Mucosa of rectum (tissue), 2 donors: ENCODE measurements at regions not wholly inside any gene's neighbourhood (a gene's known extent, or its start where the extent isn't known, plus 50 kb on each side); places are given as distances from the start of the nearest gene placed in this dataset.

Source experiments
- H3K27ac ChIP-seq, 2 donors: one replicate each; pipeline ENCODE4 v1.7.0; 2013; ENCODE audit warnings: inconsistent platforms in 2 of 2, low read depth in 2 of 2, low read length in 2 of 2
- H3K27me3 ChIP-seq, 2 donors: one replicate each; pipeline ENCODE4 v1.7.0; 2013; ENCODE audit warnings: low read length in 2 of 2; ENCODE audit not compliant: control insufficient read depth in 2 of 2, insufficient read depth in 2 of 2
- H3K36me3 ChIP-seq, 2 donors: one replicate each; pipeline ENCODE4 v1.7.0; 2013; ENCODE audit warnings: low read length in 2 of 2; ENCODE audit not compliant: control insufficient read depth in 2 of 2, insufficient read depth in 2 of 2
- H3K4me1 ChIP-seq, 2 donors: one replicate each; pipeline ENCODE4 v1.7.0; 2013; ENCODE audit warnings: low read length in 2 of 2, mild to moderate bottlenecking in 1 of 2; ENCODE audit not compliant: control insufficient read depth in 2 of 2, insufficient read depth in 2 of 2
- H3K4me3 ChIP-seq, 2 donors: one replicate each; pipeline ENCODE4 v1.7.0; 2013; ENCODE audit warnings: low read length in 2 of 2
- H3K9ac ChIP-seq, 2 donors: one replicate each; pipeline ENCODE4 v1.7.0; 2013; ENCODE audit warnings: low read length in 2 of 2, low read depth in 1 of 2, mild to moderate bottlenecking in 1 of 2
- H3K9me3 ChIP-seq, 2 donors: one replicate each; pipeline ENCODE4 v1.7.0; 2013; ENCODE audit warnings: low read length in 2 of 2; ENCODE audit not compliant: control insufficient read depth in 2 of 2
- donor health status: healthy.
- donor health status: Normal muscosa, but diverticular disease.

DNA sequence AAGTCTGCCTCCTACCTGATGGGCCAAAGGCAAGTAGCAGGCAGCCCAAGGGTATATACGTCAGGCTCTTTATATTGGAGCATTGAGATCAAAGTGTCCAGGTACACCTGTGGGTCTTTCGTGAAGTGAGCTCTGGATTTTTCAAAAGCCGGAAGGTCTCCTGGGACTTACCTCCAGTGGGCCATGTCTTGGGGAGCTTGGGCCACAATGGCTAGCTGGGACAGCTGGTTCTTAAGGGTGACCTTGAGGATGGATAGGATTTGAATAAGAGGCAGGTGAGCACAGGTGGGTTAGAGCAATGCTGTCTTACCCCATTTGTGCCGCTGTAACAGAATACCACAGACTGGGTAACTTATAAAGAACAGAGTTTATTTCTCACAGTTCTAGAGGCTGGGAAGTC is 153.4 kb downstream of the CDC5L start:
- Histone ChIP-seq H3K27me3 (no peaks in the 10 kb centered on the region), H3K9me3 (no peaks in the 10 kb centered on the region), H3K4me1 (no peaks in the 10 kb centered on the region), H3K27ac (no peak overlapping the region), H3K36me3 (no peaks in the 10 kb centered on the region), H3K9ac (no peak overlapping the region), H3K4me3 (no peak overlapping the region)

DNA sequence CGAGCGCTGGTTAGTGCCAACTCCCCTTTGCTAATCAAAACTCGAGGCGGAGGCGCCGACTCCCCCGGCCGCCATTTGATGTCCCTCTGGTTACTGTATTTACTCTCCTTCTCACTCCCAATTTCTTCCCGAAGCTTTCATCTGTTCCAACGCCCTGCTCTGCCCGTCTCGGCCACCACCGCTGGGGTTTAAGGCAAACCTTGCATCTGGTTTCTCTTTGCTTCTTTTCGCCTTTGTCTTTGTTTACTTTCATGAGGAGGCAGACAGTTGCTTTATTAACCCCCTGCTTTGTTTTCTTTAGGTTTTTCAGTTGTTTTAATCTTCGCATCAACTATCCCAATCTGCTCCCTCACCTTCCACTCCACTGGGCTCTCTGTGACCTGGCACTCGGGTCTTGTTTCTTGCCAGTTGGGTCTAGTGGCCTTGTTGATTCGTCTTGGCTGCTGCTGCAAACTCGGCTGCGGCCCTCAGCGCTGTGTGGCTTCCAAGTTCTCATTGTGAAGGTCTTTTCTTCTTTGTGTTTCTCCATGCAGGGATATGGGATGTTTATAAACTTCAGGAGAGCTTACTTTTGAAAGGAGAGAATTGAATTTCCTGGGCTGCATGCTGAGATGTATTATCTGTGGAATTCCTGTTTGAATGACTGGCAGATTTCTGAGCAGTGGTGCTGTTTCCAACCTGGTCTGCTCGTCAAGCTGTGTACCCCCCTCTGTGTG is 155.1 kb downstream of the CDC5L start:
- no peaks in the 10 kb centered on the region for H3K4me1 ChIP-seq
- no peak overlapping the region for H3K4me3 ChIP-seq
- no peaks in the 10 kb centered on the region for H3K27me3 ChIP-seq
- H3K27ac ChIP-seq: no peak overlapping the region
- H3K36me3 ChIP-seq: no peaks in the 10 kb centered on the region
- H3K9me3 ChIP-seq: no peaks in the 10 kb centered on the region
- no peak overlapping the region for H3K9ac ChIP-seq

DNA sequence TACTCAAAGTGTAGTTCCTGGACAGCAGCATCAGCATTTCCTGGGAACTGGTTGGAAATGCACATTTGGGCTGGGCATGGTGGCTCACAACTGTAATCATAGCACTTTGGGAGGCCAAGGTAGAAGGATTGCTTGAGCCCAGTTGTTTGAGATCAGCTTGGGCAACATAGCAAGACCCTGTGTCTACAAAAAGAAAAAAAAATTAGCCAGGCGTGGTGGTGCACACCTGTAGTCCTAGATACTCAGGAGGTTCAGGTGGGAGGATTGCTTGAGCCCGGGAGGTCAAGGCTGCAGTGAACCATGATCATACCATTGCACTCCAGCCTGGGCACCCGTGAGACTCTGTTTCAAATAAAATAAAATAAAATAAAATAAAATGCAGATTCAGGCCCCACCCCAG is 156.2 kb downstream of the CDC5L start:
- no peak overlapping the region for H3K9ac ChIP-seq
- H3K27me3 ChIP-seq: no peaks in the 10 kb centered on the region
- H3K4me1 ChIP-seq: no peaks in the 10 kb centered on the region
- no peak overlapping the region for H3K27ac ChIP-seq
- no peaks in the 10 kb centered on the region for H3K36me3 ChIP-seq
- no peak overlapping the region for H3K4me3 ChIP-seq
- H3K9me3 ChIP-seq: no peaks in the 10 kb centered on the region

DNA sequence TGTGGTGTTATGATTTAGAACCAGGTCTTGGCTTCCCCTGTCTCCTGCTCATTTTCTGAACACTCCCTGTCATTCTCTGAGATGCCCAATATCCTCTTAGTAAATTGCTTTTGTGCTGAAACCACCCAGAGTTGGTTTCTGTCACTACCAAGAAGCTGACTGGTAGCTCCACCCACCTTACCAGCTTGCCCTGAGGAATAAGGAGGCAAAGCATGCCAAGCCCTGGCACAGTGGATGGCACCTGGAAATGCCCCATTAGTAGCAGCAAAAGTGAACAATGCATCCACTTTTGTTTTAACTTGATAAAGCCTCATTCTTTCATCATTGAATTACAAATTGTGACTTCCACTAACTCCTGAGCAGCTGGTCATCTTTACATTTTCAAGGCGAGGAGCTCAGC is 157.7 kb downstream of the CDC5L start:
- Histone ChIP-seq H3K4me3 (no peak overlapping the region), H3K9me3 (no peaks in the 10 kb centered on the region), H3K4me1 (no peaks in the 10 kb centered on the region), H3K9ac (no peak overlapping the region), H3K36me3 (no peaks in the 10 kb centered on the region), H3K27ac (no peak overlapping the region), H3K27me3 (no peaks in the 10 kb centered on the region)

DNA sequence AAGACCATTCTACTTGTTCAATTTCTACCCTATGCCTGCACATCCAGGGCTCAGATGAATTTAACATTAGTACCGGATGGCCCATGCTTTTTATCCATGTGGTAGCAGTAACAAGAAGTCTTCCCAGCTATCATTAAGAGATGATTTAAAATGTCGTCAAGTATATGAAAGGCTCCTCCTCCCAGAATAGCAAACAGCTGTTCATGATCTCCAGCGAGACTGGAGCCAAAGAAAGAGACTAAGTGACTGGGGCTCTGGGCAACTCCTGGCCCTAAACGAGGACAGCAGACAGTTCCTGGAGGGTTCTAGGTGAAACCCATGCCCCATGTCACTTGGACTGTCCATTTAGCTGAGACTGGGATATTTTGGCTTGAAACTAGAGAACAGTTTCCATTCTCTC is 160.8 kb downstream of the CDC5L start:
- H3K9me3 ChIP-seq: no peaks in the 10 kb centered on the region
- no peak overlapping the region for H3K9ac ChIP-seq
- no peaks in the 10 kb centered on the region for H3K36me3 ChIP-seq
- no peaks in the 10 kb centered on the region for H3K4me1 ChIP-seq
- no peak overlapping the region for H3K4me3 ChIP-seq
- H3K27ac ChIP-seq: no peak overlapping the region
- no peaks in the 10 kb centered on the region for H3K27me3 ChIP-seq

DNA sequence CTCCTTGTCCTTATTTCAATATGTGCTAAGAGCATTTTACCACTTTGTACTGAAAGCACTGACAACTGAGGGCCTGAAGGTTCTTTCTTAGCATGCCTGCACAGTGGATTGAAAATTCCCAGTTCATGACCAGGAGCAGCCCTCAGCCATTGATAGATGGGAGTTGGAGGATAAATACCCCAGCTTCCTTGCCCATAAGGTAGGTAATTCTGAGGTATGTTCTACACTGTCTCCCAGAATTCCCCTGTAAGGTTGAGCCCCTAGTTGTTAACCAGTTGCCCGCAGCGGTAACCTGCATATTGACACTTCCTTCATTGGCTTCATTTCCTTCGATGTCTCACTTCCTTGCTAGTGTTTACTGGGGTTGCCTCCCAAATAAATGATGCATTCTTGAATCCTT is 162.0 kb downstream of the CDC5L start:
- H3K27me3 ChIP-seq: no peaks in the 10 kb centered on the region
- H3K27ac ChIP-seq: no peak overlapping the region
- H3K9me3 ChIP-seq: no peaks in the 10 kb centered on the region
- H3K36me3 ChIP-seq: no peaks in the 10 kb centered on the region
- no peaks in the 10 kb centered on the region for H3K4me1 ChIP-seq
- H3K9ac ChIP-seq: no peak overlapping the region
- H3K4me3 ChIP-seq: no peak overlapping the region

DNA sequence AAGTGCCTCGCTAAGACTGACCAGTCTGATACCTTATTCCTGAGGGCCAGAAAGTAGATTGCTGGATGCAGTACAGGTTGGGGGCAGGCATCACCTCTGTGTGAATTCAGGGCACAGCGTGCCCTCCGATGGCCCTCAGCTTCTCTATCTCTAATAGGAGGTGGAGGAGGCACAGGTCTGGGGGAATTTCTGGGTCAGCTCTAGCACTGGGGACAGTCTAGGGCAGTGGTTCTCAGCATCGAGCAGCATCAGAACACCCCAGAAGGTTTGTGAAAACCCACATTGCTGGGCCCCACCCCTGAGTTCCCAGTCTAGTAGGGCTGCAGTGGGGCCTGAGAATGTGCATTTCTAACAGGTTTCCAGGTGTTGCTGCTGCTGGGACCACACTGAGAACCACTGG is 166.7 kb downstream of the CDC5L start:
- Histone ChIP-seq H3K4me3 (no peak overlapping the region), H3K9ac (no peak overlapping the region), H3K27ac (no peak overlapping the region), H3K27me3 (no peaks in the 10 kb centered on the region), H3K9me3 (no peaks in the 10 kb centered on the region), H3K4me1 (no peaks in the 10 kb centered on the region), H3K36me3 (no peaks in the 10 kb centered on the region)

DNA sequence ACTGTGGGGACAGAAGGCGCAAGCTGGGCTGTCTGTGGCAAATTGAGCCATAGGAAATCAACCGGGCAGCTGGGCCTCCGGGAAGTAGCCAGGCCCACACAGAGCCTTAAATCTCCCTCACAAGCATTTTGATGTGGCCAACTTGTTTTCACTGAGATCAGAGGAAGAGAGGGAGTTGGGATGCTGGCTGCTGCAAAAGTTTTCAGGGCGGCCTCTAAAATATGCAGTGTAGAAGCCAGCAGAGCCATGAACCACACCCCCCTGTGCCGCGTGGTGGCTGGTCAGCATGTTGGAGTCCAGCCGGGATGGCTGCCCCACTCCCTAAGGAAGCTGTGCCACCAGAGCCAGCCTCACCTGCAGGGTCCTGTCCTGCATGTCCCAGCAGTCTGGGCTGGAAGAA is 167.4 kb downstream of the CDC5L start:
- Histone ChIP-seq H3K36me3 (no peaks in the 10 kb centered on the region), H3K9ac (no peak overlapping the region), H3K27me3 (no peaks in the 10 kb centered on the region), H3K4me1 (no peaks in the 10 kb centered on the region), H3K4me3 (no peak overlapping the region), H3K9me3 (no peaks in the 10 kb centered on the region), H3K27ac (no peak overlapping the region)

DNA sequence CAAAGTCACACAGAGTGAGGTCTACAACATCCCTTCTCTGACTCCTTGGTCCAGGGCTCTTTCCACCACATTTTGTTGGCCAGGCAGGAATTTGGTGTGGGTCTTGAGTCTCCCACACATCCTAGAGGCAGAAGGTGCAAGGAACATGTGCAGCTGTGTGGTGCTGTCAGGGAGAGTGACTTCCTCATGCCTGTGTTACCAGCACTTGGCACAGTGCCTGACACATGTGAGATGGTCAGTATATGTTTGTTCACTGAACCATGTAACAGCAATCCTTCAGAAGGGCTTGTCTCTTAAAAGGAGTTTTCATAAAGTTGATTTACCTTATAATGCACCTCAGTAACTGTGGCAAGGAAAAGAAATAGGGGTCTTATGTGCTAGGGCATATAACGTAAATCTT is 168.5 kb downstream of the CDC5L start:
- no peak overlapping the region for H3K27ac ChIP-seq
- no peak overlapping the region for H3K9ac ChIP-seq
- no peaks in the 10 kb centered on the region for H3K27me3 ChIP-seq
- H3K4me1 ChIP-seq: no peaks in the 10 kb centered on the region
- no peak overlapping the region for H3K4me3 ChIP-seq
- H3K36me3 ChIP-seq: no peaks in the 10 kb centered on the region
- H3K9me3 ChIP-seq: no peaks in the 10 kb centered on the region

DNA sequence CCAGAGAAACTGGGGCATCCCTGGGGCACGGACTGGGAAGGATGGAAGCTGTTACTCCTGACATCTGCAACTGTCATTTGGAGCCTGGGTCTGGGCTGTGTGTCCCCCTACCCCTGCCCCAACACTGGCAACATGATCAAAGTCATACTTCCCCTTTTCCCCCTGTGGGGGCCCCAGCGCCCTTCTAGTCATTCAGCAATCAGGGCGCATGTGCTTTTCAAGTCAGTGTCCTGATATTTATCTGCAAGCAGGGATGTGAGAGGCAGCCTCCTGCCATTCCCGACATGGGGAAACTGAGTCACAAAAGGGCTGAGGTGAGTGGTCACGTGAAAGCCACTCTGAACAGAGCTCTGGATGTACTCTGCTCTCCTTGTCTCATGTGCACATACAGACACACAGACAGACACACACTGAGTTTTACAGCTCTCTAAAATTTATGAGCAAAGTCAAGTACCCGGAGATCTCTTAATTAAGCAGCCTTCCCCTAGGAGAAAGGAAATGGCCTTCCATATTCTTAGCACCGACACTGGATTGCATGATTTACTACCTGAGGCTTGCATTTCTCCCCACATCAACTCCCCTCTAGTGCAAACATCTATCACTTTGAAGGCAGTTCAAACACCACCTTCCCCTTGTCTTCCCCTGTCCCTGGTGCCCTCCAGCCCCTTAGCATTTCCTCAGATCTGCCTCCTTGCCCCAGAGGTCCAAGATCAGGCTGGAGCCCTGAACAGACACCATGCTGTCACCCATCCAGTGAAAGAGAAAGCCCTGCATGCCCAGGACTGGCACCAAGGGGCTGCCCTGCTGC is 170.7 kb downstream of the CDC5L start:
- H3K4me1 ChIP-seq: no peaks in the 10 kb centered on the region
- no peaks in the 10 kb centered on the region for H3K9me3 ChIP-seq

More for the DNA sequence above, 170.7 kb downstream of the CDC5L start:
- no peaks in the 10 kb centered on the region for H3K27me3 ChIP-seq
- no peak overlapping the region for H3K27ac ChIP-seq
- no peaks in the 10 kb centered on the region for H3K36me3 ChIP-seq
- H3K9ac ChIP-seq: no peak overlapping the region
- H3K4me3 ChIP-seq: no peak overlapping the region
